Activated T-helper 1 cell treated with anti-CD3 and anti-CD28 coated beads, Interleukin-12 subunit alpha, Interleukin-12 subunit beta, Interleukin-2, Interleukin-4 antibody, amounts not matched to agents 30 ng/mL and 10 ng/mL and 1 ng/mL, durations not matched to agents 14 hours and 24 hours and 36 hours (primary cell): ENCODE measurements at regions not wholly inside any gene's neighbourhood (a gene's known extent, or its start where the extent isn't known, plus 50 kb on each side); places are given as distances from the start of the nearest gene placed in this dataset.
"Not testable (repeated sequence)": the region's sequence is repeated elsewhere in the genome, so short reads cannot be mapped to it uniquely, and the experiment has no call there.

Source experiments
- DNase-seq: peaks from one replicate; pipeline ENCODE4 v3.0.0; 2021; ENCODE audit warnings: low spot score
- H3K27ac Mint-ChIP-seq: one replicate; pipeline ENCODE4 v1.8.0; 2021; ENCODE audit warnings: mild to moderate bottlenecking, mixed read lengths
- H3K27me3 Mint-ChIP-seq: one replicate; pipeline ENCODE4 v1.8.0; 2022; ENCODE audit warnings: mild to moderate bottlenecking, moderate library complexity, mixed read lengths; ENCODE audit not compliant: insufficient read depth
- H3K36me3 Mint-ChIP-seq: one replicate; pipeline ENCODE4 v1.8.0; 2021; ENCODE audit warnings: low read depth, mixed read lengths
- H3K4me1 Mint-ChIP-seq: one replicate; pipeline ENCODE4 v1.8.0; 2021; ENCODE audit warnings: low read depth, mixed read lengths
- H3K4me3 Mint-ChIP-seq: one replicate; pipeline ENCODE4 v1.8.0; 2021; ENCODE audit warnings: mild to moderate bottlenecking, moderate library complexity, mixed read lengths
- H3K9me3 Mint-ChIP-seq: one replicate; pipeline ENCODE4 v1.8.0; 2021; ENCODE audit warnings: mixed read lengths
- intact Hi-C: fragments of 100-400 bp; cut with micrococcal nuclease; formaldehyde crosslinking; loops from one replicate; pipeline ENCODE4 v1.15.1; 2024

DNA sequence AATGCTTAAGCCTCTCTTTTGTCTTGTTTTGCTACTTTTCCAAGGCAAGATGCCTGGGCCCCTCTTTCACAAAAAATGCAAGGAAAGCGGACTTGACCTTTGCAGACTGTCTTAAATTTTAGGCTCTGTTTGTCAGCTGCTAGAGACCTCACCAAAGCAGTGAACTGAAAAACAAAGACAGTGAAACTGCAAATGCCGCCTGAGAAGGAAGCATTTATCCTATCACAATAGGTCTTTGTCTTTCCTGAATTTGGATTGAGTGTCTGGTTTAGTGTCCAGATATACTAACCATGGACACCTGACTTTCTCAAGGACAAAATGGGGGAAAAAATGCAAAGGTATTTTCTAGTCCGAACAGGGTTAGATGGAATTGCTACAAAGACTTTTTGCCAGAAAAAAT, 256.9 kb downstream of the INHBA start:
- no peak overlapping the region for H3K27ac Mint-ChIP-seq
- no peaks in the 10 kb centered on the region for H3K36me3 Mint-ChIP-seq
- DNase-seq = no peak
- no peaks in the 10 kb centered on the region for H3K27me3 Mint-ChIP-seq
- no peak overlapping the region for H3K4me3 Mint-ChIP-seq
- H3K4me1 Mint-ChIP-seq = no peaks in the 10 kb centered on the region
- H3K9me3 Mint-ChIP-seq = no peaks in the 10 kb centered on the region
- intact Hi-C loops = no loop called here

DNA sequence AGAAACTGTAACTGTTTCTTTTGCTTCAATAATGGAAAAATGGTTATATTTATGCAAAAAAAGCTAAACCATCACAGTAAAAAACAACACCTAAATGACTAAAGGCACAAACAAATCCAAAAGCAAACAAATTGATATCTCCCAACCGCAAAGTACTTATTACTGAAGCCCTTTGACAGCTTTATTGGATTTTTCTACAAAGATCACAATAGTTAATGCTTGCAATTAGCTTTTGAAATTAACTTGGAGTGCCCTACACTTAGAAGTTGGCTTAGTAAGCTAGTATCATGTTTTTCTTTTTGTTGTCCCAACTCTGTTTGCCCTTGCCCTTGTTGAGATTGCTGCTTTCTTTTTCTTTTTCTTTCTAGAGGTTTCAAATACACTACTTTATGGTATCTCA, 257.5 kb downstream of the INHBA start:
- Mint-ChIP-seq H3K36me3 (no peaks in the 10 kb centered on the region), H3K4me1 (no peaks in the 10 kb centered on the region), H3K27me3 (no peaks in the 10 kb centered on the region), H3K9me3 (no peaks in the 10 kb centered on the region), H3K27ac (no peak overlapping the region), H3K4me3 (no peak overlapping the region)
- intact Hi-C loops = no loop called here
- DNase-seq = no peak

DNA sequence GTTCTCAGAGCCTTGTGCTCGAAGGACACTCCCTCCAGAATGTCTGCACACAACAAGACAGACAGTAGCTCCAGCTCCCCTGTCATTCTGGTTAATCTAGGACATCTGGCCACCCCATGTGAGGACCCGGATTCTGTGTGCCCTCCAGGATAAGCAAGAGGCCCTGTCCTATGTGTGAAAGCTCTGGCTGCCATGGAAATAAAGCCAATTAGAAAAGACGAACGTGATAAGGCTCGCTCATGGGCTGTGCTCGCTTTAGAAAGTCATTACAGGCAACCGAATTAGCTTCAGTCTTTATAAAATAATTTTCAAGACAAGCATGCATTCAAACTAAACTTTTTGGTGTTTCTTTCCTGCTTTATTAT, 263.4 kb downstream of the INHBA start:
- Mint-ChIP-seq H3K27me3 (no peaks in the 10 kb centered on the region), H3K4me3 (no peak overlapping the region), H3K27ac (no peak overlapping the region), H3K4me1 (no peaks in the 10 kb centered on the region), H3K9me3 (peaks cover 9% of the 10 kb centered on the region), H3K36me3 (no peaks in the 10 kb centered on the region)
- intact Hi-C loops = no loop called here
- DNase-seq = no peak

GRCh38 chr7:41438705-41439514, 264.0 kb downstream of the INHBA start:
- Mint-ChIP-seq H3K27ac (no peak overlapping the region), H3K4me1 (no peaks in the 10 kb centered on the region), H3K27me3 (no peaks in the 10 kb centered on the region), H3K9me3 (peaks cover 12% of the 10 kb centered on the region), H3K36me3 (no peaks in the 10 kb centered on the region), H3K4me3 (no peak overlapping the region)
- intact Hi-C loops = no loop called here
- DNase-seq = no peak

DNA sequence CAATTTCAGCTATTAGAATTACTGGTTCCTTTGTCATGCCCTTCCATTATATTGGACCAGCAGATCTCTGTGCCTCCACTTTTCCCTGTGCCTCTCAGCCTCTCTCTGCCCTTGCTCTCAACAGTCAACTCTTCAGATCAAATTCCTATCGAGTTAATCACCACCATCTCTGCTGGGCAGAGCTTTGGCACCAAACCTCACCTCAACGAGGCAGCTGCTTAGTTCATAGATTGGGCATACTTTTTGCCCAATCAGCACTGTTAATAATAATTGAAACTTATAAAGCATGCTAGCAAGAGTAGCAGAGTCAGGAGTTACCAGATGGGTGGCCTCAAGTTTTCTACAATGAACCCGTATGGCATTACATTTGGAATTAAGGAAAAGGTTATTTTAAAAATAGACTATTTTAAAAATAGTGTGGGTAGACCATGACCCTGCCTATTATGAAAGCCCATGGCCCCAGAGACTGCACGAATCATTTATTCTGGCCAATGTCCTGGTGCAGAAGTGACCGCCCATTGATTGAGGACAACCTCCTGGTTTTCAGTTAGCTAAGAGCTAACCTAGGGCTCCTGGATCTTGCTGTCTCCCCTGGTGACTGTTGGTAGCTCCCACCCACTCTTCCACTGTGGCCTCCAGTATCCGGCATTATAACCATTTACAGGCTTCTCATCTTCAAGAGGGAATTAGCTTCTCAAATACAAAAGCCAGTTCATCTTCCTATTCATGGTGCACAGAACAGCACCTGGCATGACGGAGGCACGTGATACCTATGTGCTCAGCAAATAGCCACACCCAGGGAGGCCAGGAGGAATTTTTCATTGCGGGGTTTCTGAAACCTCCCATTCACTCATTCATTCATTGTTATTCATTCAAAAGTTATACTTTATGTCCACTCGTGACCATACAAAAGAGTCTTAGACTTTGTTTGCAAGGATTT, 265.4 kb downstream of the INHBA start:
- H3K27me3 Mint-ChIP-seq = no peaks in the 10 kb centered on the region
- H3K4me1 Mint-ChIP-seq = no peaks in the 10 kb centered on the region
- intact Hi-C loops = no loop called here
- no peak for DNase-seq
- H3K9me3 Mint-ChIP-seq = peaks cover 12% of the 10 kb centered on the region
- no peak overlapping the region for H3K27ac Mint-ChIP-seq
- H3K4me3 Mint-ChIP-seq = no peak overlapping the region
- H3K36me3 Mint-ChIP-seq = no peaks in the 10 kb centered on the region

GRCh38 chr7:41436139-41436538, 266.8 kb downstream of the INHBA start:
- intact Hi-C loops = no loop called here
- Mint-ChIP-seq H3K4me3 (no peak overlapping the region), H3K36me3 (no peaks in the 10 kb centered on the region), H3K4me1 (no peaks in the 10 kb centered on the region), H3K27ac (no peak overlapping the region), H3K9me3 (peaks cover 15% of the 10 kb centered on the region), H3K27me3 (no peaks in the 10 kb centered on the region)
- no peak for DNase-seq

DNA sequence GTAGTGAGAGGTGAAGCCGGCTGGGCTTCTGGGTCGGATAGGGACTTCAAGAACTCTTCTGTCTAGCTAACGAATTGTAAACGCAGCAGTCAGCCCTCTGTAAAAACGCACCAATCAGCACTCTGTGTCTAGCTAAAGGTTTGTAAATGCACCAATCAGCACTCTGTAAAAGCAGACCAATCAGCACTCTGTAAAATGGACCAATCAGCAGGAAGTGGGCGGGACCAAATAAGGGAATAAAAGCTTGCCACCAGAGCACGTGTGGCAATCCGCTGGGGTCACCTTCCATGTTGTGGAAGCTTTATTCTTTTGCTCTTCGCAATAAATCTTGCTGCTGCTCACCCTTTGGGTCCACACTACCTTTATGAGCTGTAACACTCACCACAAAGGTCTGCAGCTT, 267.9 kb downstream of the INHBA start:
- peaks cover 15% of the 10 kb centered on the region for H3K9me3 Mint-ChIP-seq
- DNase-seq, H3K27me3 Mint-ChIP-seq, H3K36me3 Mint-ChIP-seq, H3K27ac Mint-ChIP-seq, intact Hi-C loops, H3K4me3 Mint-ChIP-seq, H3K4me1 Mint-ChIP-seq: not testable (repeated sequence)

DNA sequence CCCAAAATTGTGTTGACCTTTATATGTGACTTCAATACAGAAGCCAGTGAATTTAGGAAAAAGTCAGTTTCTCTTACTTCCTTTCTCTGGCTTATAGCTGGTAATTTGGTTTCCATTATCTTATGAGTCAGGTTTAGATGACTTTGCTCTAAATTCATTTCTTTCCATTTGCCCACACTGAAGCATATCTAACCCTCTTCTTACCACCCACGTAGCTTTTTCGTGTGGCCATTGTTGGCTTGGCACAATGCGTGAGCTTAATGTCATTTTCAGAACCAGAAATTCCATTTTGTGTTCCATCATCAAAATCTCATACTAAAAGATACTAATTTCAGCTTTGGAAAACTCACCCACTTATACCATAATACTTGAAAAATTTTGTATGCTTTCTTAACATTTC, 271.2 kb downstream of the INHBA start:
- DNase-seq = no peak
- intact Hi-C loops = no loop called here
- H3K27ac Mint-ChIP-seq = no peak overlapping the region
- H3K27me3 Mint-ChIP-seq = no peaks in the 10 kb centered on the region
- H3K9me3 Mint-ChIP-seq = peaks cover 17% of the 10 kb centered on the region
- H3K4me1 Mint-ChIP-seq = no peaks in the 10 kb centered on the region
- no peaks in the 10 kb centered on the region for H3K36me3 Mint-ChIP-seq
- H3K4me3 Mint-ChIP-seq = no peak overlapping the region

- DNase-seq = no peak
- no peaks in the 10 kb centered on the region for H3K27me3 Mint-ChIP-seq
These were observed 274.5 kb downstream of the INHBA start for GRCh38 chr7:41428381-41428780.

GRCh38 chr7:41425926-41426325, 277.0 kb downstream of the INHBA start:
- peaks cover 8% of the 10 kb centered on the region for H3K9me3 Mint-ChIP-seq
- no peak for DNase-seq
- H3K27me3 Mint-ChIP-seq = no peaks in the 10 kb centered on the region
- H3K4me3 Mint-ChIP-seq = no peak overlapping the region
- intact Hi-C loops = no loop called here
- no peak overlapping the region for H3K27ac Mint-ChIP-seq
- H3K36me3 Mint-ChIP-seq = no peaks in the 10 kb centered on the region
- H3K4me1 Mint-ChIP-seq = no peaks in the 10 kb centered on the region

More at GRCh38 chr7:41428381-41428780, 274.5 kb downstream of the INHBA start:
- Mint-ChIP-seq H3K4me3 (no peak overlapping the region), H3K9me3 (peaks cover 5% of the 10 kb centered on the region), H3K36me3 (no peaks in the 10 kb centered on the region), H3K27ac (no peak overlapping the region), H3K4me1 (no peaks in the 10 kb centered on the region)
- intact Hi-C loops = no loop called here

DNA sequence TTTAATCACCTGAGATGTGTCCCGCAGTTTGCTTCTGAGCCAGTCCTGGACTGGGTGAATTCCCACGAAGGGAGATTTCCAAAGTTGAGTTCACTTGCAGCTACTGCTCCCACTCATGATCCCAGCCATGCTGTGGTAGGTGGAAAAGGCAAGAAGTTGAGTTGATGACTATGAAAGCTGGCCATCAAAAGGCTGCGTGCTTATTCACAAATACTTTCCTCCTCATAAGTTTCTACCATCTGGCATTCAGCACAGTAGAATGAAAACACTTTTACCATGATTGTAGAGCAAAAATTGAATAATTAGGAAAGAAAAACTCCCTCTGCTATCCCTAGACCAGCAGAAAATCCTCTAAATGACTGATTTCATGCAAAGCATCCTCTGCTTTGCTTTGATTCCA, 281.8 kb downstream of the INHBA start:
- H3K9me3 Mint-ChIP-seq = peaks cover 16% of the 10 kb centered on the region
- H3K4me3 Mint-ChIP-seq = no peak overlapping the region
- DNase-seq = no peak
- intact Hi-C loops = no loop called here
- H3K4me1 Mint-ChIP-seq = no peaks in the 10 kb centered on the region
- H3K27me3 Mint-ChIP-seq = no peaks in the 10 kb centered on the region
- H3K27ac Mint-ChIP-seq = no peak overlapping the region
- no peaks in the 10 kb centered on the region for H3K36me3 Mint-ChIP-seq

- H3K27ac Mint-ChIP-seq = no peak overlapping the region
- H3K4me1 Mint-ChIP-seq = no peaks in the 10 kb centered on the region
- no peaks in the 10 kb centered on the region for H3K27me3 Mint-ChIP-seq
- DNase-seq = no peak
- no peaks in the 10 kb centered on the region for H3K36me3 Mint-ChIP-seq
- intact Hi-C loops = no loop called here
- H3K4me3 Mint-ChIP-seq = no peak overlapping the region
- peaks cover 16% of the 10 kb centered on the region for H3K9me3 Mint-ChIP-seq
These were observed 282.5 kb downstream of the INHBA start for GRCh38 chr7:41420421-41420820.

GRCh38 chr7:41418337-41418736, 284.6 kb downstream of the INHBA start:
- intact Hi-C loops = no loop called here
- no peak for DNase-seq
- peaks cover 22% of the 10 kb centered on the region for H3K9me3 Mint-ChIP-seq
- no peaks in the 10 kb centered on the region for H3K4me1 Mint-ChIP-seq
- H3K4me3 Mint-ChIP-seq = no peak overlapping the region
- H3K27ac Mint-ChIP-seq = no peak overlapping the region
- no peaks in the 10 kb centered on the region for H3K27me3 Mint-ChIP-seq
- H3K36me3 Mint-ChIP-seq = no peaks in the 10 kb centered on the region
